Natural killer cell (primary cell): ENCODE measurements at regions not wholly inside any gene's neighbourhood (a gene's known extent, or its start where the extent isn't known, plus 50 kb on each side); places are given as distances from the start of the nearest gene placed in this dataset.

ENCODE experiments used
- ATAC-seq, 3 donors: fragments of 150-1000 bp in 2 of 3; fragments of 200-7000 bp in 1 of 3; cut with Tn5 transposase; 1 replicate in 1 of 3; 2 replicates in 2 of 3; pipeline ENCODE4 v1.10.0; 2021; ENCODE audit warnings: mild to moderate bottlenecking in 2 of 3, moderate library complexity in 2 of 3
- DNase-seq, 2 donors: peaks; one replicate each; pipeline versions ENCODE4 v3.0.0 to v3.0.0-alpha.2; 2013 to 2021; ENCODE audit warnings: mixed read lengths in 1 of 2
- H3K27ac ChIP-seq: one replicate; pipeline ENCODE4 v1.5.1; 2013; ENCODE audit warnings: mild to moderate bottlenecking, low read length
- H3K27me3 ChIP-seq: one replicate; pipeline ENCODE4 v1.6.1; 2013; ENCODE audit warnings: low read length; ENCODE audit not compliant: control insufficient read depth, insufficient read depth
- H3K36me3 ChIP-seq: one replicate; pipeline ENCODE4 v1.6.1; 2013; ENCODE audit warnings: low read length; ENCODE audit not compliant: control insufficient read depth, insufficient read depth
- H3K4me1 ChIP-seq: one replicate; pipeline ENCODE4 v1.6.1; 2013; ENCODE audit warnings: low read length; ENCODE audit not compliant: control insufficient read depth, insufficient read depth
- H3K4me3 ChIP-seq: one replicate; pipeline ENCODE4 v1.5.1; 2013; ENCODE audit warnings: low read length
- H3K9me3 ChIP-seq: one replicate; pipeline ENCODE4 v1.6.1; 2013; ENCODE audit warnings: low read length; ENCODE audit not compliant: control insufficient read depth, insufficient read depth
- H3K27ac Mint-ChIP-seq, 2 donors: one replicate each; pipeline ENCODE4 v1.8.0; 2022; ENCODE audit warnings: mild to moderate bottlenecking in 2 of 2, mixed read lengths in 2 of 2, moderate library complexity in 1 of 2
- H3K27me3 Mint-ChIP-seq, 2 donors: one replicate each; pipeline ENCODE4 v1.8.0; 2022; ENCODE audit warnings: low read depth in 2 of 2, mixed read lengths in 2 of 2
- H3K36me3 Mint-ChIP-seq: one replicate; pipeline ENCODE4 v1.8.0; 2022; ENCODE audit warnings: mixed read lengths
- H3K4me1 Mint-ChIP-seq, 2 donors: one replicate each; pipeline ENCODE4 v1.8.0; 2022; ENCODE audit warnings: mixed read lengths in 2 of 2
- H3K4me3 Mint-ChIP-seq: one replicate; pipeline ENCODE4 v1.8.0; 2022; ENCODE audit warnings: mild to moderate bottlenecking, moderate library complexity, mixed read lengths
- H3K9me3 Mint-ChIP-seq, 2 donors: one replicate each; pipeline ENCODE4 v1.8.0; 2022; ENCODE audit warnings: mixed read lengths in 2 of 2
- CTCF ChIP-seq: fragments of 200-600 bp; IDR thresholded peaks from one replicate; pipeline ENCODE4 v1.8.0; 2022; ENCODE audit warnings: antibody characterized with exemption
- WGBS: methylation state at CpG from one replicate; pipeline ENCODE4 v1.1.7; 2013; ENCODE audit warnings: missing lambda C conversion rate; ENCODE audit not compliant: insufficient coverage; 5-methylcytosine and 5-hydroxymethylcytosine counted together
- intact Hi-C: fragments of 100-400 bp; cut with micrococcal nuclease; formaldehyde crosslinking; loops from one replicate; pipeline ENCODE4 v1.14.2; 2022

- H3K27ac ChIP-seq, result no peak overlapping the region
- Mint-ChIP-seq H3K9me3 (no peaks in the 10 kb centered on the region), H3K27me3 (no peaks in the 10 kb centered on the region), H3K27ac (no peak overlapping the region), H3K36me3 (no peaks in the 10 kb centered on the region), H3K4me1 (no peaks in the 10 kb centered on the region), H3K4me3 (no peak overlapping the region)
- H3K4me1 ChIP-seq, result no peaks in the 10 kb centered on the region
- no peak for TF ChIP-seq CTCF
- no peaks in the 10 kb centered on the region for H3K9me3 ChIP-seq
- no peaks in the 10 kb centered on the region for H3K27me3 ChIP-seq
- 95% methylated on average over 6 of the region's 6 CpGs for WGBS
- DNase-seq (no peak), ATAC-seq (no peak)
- no peaks in the 10 kb centered on the region for H3K36me3 ChIP-seq
- intact Hi-C loops, result no loop called here
- no peak overlapping the region for H3K4me3 ChIP-seq
Measured at GRCh38 chr18:62664414-62664813, 50.9 kb upstream of the PHLPP1 start.

GRCh38 chr18:62665188-62665587 lies 50.2 kb upstream of the PHLPP1 start:
- no peak overlapping the region for H3K27ac Mint-ChIP-seq
- Histone ChIP-seq H3K9me3 (no peaks in the 10 kb centered on the region), H3K4me1 (no peaks in the 10 kb centered on the region), H3K36me3 (no peaks in the 10 kb centered on the region), H3K27ac (no peak overlapping the region), H3K4me3 (no peak overlapping the region), H3K27me3 (no peaks in the 10 kb centered on the region)
- H3K36me3 Mint-ChIP-seq, result no peaks in the 10 kb centered on the region
- TF ChIP-seq CTCF, result no peak
- intact Hi-C loops, result no loop called here
- no peaks in the 10 kb centered on the region for H3K27me3 Mint-ChIP-seq
- 90% methylated on average over 2 of the region's 4 CpGs for WGBS
- H3K4me1 Mint-ChIP-seq, result no peaks in the 10 kb centered on the region
- ATAC-seq (no peak), DNase-seq (no peak)
- no peak overlapping the region for H3K4me3 Mint-ChIP-seq
- no peaks in the 10 kb centered on the region for H3K9me3 Mint-ChIP-seq
